ENCODE measurements at regions not wholly inside any gene's neighbourhood (a gene's known extent, or its start where the extent isn't known, plus 50 kb on each side); places are given as distances from the start of the nearest gene placed in this dataset.

DNA sequence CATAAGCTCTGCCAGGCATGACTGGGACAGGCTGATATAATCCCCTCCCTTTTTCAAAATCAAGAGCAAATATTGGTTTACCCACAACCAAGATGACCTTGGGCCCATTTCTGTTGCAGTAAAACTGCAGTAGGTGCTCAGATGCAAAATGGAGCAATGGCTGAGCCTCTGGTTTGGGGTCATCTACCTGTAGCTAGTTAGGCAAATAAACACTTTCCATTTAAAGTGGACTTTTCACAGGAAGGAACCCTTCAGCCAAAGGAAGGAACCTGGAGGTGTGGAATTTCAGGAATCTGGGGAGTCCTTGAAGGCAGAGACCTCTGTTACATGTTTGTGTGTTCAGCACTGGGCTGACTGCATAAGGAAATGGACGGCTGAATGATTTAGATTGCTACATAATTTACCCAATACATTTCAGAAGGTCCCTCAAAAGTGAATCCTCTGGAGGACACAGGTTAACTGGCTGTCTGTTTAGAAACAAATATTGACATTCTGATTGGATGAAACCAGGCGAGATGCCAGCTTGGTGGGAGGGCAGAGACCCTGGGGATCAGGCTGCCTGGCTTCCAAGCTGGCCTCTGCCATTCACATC is 170.1 kb upstream of the ZNF618 start:
- TF ChIP-seq, protein P1, sequence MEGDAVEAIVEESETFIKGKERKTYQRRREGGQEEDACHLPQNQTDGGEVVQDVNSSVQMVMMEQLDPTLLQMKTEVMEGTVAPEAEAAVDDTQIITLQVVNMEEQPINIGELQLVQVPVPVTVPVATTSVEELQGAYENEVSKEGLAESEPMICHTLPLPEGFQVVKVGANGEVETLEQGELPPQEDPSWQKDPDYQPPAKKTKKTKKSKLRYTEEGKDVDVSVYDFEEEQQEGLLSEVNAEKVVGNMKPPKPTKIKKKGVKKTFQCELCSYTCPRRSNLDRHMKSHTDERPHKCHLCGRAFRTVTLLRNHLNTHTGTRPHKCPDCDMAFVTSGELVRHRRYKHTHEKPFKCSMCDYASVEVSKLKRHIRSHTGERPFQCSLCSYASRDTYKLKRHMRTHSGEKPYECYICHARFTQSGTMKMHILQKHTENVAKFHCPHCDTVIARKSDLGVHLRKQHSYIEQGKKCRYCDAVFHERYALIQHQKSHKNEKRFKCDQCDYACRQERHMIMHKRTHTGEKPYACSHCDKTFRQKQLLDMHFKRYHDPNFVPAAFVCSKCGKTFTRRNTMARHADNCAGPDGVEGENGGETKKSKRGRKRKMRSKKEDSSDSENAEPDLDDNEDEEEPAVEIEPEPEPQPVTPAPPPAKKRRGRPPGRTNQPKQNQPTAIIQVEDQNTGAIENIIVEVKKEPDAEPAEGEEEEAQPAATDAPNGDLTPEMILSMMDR (IDR thresholded peaks at IDR 0.05; ENCODE audit: insufficient read depth, low read length, poor library complexity, severe bottlenecking): no peak
- no peak for TF ChIP-seq EZH2phosphoT487 (conservative IDR thresholded peaks at IDR 0.05; ENCODE audit: low read length)
